GM12875 (cell line): ENCODE measurements at regions not wholly inside any gene's neighbourhood (a gene's known extent, or its start where the extent isn't known, plus 50 kb on each side); places are given as distances from the start of the nearest gene placed in this dataset.

Source experiments
- H3K4me3 ChIP-seq: one replicate; pipeline ENCODE4 v1.5.1; 2011; ENCODE audit warnings: low read depth, low read length, control low read depth
- CTCF ChIP-seq: IDR thresholded peaks from 2 replicates; pipeline ENCODE4 v1.5.1; 2011; ENCODE audit warnings: low read depth, mild to moderate bottlenecking, control low read depth, inconsistent platforms, low read length, moderate library complexity, borderline replicate concordance; ENCODE audit not compliant: insufficient read depth

DNA sequence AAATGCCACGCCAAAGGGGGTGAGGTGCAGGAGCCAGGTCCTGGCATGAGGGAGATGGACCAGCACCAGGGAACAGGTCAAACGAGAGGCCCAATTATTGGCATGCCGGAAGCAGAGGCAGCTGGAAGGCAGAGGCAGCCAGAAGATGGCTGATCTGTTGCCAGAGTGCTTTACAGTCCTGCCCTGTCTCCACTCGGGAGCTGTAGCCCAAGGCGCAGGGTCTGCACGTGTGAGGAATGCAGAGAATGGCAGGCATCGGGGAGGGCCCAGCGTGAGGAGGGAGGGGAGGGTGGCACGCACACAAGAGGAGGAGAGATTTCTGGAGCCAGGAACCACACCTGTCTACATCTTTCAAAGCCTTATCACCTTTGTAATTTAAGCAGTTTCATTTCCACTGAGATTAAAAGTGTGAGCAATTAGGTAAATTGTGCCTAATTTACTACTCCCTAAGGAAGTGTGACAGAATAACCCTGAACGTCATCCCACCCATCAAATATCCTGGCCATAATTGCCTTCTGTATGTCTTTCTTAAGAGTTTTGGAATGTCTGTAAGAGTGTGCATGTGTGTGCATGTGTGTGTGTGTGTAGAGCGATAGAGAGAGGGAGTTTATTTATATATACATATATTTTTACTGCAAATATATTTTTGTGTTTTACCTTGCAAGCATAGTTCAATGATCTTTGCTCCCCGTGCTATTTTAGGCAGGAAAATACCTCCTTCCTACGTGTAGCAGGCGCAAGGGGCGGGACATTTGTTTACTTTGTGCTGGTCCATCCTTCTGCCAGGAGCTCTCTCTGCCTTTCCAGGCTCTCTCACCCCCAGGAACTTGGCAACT lies 125.5 kb upstream of the SERBP1 start:
- no peak for TF ChIP-seq CTCF
- H3K4me3 ChIP-seq = no peak overlapping the region

- no peak for TF ChIP-seq CTCF
- H3K4me3 ChIP-seq = no peak overlapping the region
Observed at GRCh38 chr1:67556297-67556900, 126.2 kb upstream of the SERBP1 start.

GRCh38 chr1:67557696-67558448 lies 127.1 kb upstream of the GADD45A start:
- no peak for TF ChIP-seq CTCF
- no peak overlapping the region for H3K4me3 ChIP-seq

GRCh38 chr1:67558449-67559193 lies 126.4 kb upstream of the GADD45A start:
- H3K4me3 ChIP-seq = no peak overlapping the region
- no peak for TF ChIP-seq CTCF

- TF ChIP-seq CTCF = no peak
- H3K4me3 ChIP-seq = no peak overlapping the region
Observed at GRCh38 chr1:67559222-67559700, 125.7 kb upstream of the GADD45A start.

DNA sequence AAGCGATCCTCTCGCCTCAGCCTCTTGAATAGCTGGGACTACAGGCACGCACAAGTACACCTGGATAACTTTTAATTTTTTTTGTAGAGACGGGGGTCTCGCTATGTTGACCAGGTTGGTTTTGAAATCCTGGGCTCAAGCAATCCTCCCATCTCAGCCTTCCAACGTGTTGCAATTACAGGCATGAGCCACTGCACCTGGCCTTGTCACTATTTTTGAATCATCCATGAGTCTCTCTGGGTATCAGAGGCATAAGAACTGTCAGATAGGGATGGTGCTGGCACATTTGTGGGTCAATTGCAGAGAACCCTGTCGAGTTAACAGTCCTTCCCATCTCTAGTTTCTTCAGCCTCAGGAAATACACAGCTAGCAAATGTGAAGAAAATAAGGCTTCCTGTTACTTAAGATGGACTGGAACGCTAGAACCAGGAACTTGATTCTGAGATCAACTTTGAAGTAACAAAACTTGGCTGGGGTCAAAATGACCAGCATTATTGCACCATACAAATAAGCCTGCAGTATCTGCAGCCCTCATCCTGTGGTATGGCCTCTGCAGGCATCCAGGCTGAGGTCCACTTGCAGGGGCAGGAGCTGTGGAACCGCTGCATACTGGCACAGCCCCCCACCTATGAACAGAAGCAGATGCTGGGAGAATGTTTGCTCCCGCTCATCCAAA lies 124.3 kb upstream of the GADD45A start:
- H3K4me3 ChIP-seq = no peak overlapping the region
- no peak for TF ChIP-seq CTCF
